GM19324 (cell line): ENCODE measurements at regions not wholly inside any gene's neighbourhood (a gene's known extent, or its start where the extent isn't known, plus 50 kb on each side); places are given as distances from the start of the nearest gene placed in this dataset.
"Not testable (repeated sequence)": the region's sequence is repeated elsewhere in the genome, so short reads cannot be mapped to it uniquely, and the experiment has no call there.

Experiments used
- ATAC-seq: cut with Tn5 transposase; IDR thresholded peaks from one replicate; pipeline ENCODE4 v1.9.1; 2021; ENCODE audit warnings: mild to moderate bottlenecking, moderate library complexity; ENCODE audit not compliant: unreplicated experiment, low FRiP score

DNA sequence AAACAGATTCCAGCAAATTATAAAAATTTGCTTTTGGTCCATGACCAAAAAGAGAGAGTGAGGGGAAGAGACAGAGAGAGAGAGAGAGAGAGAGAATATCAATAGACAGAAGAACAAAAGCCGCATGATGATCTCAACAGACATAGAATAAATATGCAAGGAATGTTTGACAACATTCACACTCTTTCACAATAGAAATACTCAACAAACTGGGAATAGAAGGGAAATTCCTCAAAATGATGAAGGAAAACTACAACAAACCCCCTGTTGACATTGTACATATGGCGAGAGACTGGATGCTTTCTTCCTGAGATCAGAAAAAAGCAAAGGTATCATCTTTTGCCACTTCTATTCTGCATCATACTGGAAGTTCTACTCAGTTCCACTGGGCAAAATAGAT, 309.7 kb downstream of the RAD51AP2 start:
- ATAC-seq: no peak

DNA sequence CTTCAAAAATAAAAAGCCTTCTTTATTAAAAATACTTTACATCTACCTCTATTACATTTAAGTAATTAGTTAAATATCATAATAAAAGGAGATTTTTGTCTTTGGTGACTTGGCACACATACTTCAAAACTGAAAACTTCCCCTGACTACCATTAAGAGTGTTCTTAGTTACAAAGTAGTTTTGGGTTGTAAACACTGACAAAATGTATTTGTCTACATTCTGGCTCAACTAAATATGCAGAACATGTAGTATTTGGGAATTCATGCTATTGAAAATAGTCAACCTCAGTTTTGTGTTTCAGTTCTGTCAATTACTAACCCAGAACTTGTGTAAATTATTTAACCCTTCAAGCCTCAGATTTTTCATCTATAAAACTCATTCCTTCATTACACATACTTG, 311.5 kb downstream of the RAD51AP2 start:
- ATAC-seq: no peak

DNA sequence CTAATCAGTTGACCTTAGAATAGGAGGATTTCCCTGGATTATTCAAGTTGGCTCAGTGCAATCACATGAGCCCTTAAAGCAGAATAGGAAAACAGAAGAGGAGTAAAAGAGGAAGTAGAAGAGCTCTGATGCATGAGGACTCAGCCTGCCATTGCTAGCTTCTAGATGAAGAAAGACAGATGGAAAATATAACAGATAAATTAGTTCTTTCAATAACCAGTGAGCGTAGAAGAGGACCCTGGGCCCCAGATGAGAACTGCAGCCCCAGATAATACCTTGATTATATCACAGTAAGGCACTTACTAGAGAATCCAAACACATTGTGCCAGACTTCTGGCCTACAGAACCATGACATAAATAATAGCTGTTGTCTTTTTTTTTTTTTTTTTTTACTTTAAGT, 314.0 kb downstream of the RAD51AP2 start:
- not testable (repeated sequence) for ATAC-seq

DNA sequence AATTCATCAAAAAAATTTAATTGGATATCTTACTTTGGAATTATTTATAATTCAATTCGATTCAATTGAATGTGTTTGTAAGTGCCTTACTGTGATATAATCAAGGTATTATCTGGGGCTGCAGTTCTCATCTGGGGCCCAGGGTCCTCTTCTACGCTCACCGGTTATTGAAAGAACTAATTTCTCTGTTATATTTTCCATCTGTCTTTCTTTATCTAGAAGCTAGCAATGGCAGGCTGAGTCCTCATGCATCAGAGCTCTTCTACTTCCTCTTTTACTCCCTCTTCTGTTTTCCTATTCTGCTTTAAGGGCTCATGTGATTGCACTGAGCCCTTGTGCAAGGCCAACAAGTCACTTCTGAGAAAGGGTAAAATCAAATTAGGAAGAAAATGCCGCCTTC, 315.6 kb downstream of the RAD51AP2 start:
- ATAC-seq: peak; percentile 93

DNA sequence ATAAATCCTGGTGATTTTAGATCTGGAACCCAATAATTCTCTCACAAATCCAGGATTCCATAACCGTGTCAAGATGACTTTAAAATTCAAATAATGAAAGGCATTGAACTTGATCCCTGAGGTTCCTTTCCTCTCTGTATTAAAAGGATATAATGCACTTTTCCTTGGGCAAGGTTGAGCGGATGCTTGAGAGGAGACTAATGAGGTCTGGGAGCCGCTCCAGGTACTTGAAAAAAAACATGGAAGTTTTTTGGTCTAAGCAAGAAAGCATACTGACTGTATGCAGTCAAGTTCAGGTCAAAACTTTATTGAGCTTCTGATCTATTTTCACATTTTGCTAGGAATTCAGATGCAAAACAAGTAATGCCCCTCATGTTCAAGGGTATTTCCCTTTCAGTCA, 318.5 kb downstream of the RAD51AP2 start:
- no peak for ATAC-seq

DNA sequence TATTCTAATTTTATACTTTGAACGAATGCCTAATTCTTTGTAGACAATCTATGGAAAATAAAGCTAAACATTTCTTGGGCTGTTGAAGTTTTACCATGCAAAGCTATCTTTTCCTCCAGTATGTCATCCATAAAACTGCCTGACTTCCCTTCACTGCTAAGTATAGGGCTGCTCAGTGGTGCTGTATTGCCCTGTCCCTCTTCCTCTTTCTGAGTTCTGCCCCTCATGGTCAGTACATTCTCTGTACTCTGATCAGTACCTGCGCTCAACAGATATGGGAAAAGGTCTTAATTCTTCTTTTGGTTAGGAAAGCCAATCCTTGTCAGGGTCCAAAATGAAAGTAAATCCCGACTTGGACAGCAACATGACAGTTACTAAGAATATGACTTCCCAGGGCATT, 321.9 kb downstream of the RAD51AP2 start:
- ATAC-seq: no peak

DNA sequence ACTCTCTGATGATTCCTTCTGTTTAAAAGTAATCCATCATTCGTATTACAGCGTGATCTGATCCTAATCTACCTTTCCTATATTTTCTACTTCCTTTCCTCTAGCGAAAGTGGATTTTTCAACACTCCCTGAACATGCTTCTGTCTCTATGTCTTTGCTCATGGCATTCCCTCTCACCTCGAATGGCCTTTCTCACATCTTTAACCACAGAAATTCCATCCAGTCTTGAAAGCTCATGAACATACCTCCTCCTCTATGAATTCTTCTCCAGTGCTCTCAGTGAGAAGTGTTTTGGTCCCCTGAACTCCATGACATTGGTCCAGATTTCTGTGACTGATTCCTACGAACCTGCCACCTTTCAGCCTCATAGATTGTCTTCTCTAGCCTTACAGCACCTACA, 323.2 kb downstream of the RAD51AP2 start:
- no peak for ATAC-seq

DNA sequence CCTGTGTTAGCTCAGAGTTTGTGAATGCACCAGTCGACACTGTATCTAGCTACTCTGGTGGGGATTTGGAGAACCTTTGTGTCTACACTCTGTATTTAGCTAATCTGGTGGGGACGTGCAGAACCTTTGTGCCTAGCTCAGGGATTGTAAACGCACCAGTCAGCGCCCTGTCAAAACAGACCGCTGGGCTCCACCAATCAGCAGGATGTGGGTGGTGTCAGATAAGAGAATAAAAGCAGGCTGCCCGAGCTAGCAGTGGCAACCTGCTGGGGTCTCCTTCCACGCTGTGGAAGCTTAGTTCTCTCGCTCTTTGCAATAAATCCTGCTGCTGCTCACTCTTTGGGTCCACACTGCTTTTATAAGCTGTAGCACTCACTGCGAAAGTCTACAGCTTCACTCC, 324.2 kb downstream of the RAD51AP2 start:
- no peak for ATAC-seq

DNA sequence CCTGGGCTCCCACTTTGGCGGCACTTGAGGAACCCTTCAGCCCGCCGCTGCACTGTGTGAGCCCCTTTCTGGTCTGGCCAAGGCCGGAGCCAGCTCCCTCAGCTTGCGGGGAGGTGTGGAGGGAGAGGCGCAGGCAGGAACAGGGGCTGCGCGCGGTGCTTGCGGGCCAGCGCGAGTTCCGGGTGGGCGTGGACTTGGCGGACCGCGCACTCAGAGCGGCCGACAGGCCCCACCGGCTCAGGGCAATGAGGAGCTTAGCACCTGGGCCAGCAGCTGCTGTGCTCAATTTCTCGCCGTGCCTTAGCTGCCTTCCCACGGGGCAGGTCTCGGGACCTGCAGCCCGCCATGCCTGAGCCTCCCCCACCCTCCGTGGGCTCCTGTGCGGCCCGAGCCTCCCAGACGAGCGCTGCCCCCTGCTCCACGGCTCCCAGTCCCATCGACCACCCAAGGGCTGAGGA, 324.8 kb downstream of the RAD51AP2 start:
- ATAC-seq: not testable (repeated sequence)

DNA sequence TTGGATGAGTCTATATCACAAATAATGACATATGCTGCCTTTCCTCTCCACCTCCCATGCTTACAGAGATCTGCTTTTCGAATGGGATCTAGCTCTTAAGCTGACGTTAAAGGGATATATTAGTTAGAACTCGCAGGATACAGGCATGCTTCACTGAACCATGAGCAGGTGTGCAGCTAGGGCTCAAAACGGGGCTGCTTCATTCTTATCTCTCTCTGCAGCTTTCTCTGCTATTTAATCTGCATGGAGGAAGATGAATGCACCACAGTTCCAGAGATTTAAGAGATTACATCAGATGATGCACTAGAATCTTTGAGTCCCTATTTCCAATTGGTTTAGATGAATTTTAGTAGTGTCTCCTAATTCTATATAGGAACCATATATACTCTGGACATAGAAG, 327.0 kb downstream of the RAD51AP2 start:
- ATAC-seq: no peak

DNA sequence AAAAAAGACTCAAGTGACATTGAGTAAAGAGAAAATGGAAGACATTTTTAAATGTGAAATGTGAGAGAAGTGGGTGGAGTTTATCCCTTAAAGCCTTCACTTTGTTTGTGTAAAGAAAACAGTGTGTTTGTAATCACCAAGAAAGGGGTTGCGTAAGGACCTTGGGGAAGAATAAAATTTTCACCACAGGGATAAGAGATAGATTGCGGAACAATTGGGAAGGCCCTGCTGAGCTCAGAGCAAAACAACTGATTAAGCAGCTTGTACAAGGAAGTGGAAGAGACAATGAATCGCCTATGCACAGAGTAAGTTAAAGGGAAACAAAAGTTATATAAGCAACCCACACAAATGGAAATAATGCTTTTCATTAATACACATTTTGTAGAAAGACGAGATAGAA, 327.7 kb downstream of the RAD51AP2 start:
- no peak for ATAC-seq

DNA sequence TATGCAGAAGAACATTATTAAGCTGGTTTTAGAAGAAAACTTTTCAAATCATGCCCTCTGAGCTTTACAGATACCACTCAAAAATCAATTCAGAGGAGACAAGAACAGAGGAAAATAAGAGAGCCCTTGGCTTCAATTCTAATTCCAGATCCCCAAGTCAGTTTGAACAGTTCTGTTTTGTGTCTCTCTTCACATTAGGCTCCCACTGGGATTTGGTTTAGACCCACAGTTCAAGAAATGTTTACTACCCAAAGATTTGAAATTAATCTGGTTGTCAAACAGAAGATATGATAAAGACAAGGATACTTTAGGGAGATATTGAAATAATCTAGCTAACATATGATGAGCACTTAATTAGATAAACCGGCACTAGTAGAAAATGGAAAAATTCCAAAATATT, 329.5 kb downstream of the RAD51AP2 start:
- ATAC-seq: no peak

DNA sequence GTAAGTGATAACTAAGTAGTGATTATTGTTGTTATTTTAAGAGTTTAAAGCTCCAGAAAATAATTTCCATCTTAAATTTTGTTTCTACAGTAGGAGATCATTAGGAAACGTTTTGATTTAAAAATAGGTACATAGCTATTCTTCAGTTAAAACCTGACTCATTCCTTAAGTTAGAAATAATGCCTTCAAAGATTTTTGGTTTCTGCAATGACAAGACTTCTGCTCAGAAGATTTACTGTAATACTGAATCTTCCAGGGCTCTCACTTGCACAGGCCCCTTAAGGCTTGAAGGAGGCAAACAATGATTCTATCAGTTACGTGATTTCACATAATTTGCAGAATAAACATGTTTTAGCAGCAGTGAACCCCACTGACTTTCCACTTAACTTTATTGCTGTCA, 333.7 kb downstream of the RAD51AP2 start:
- ATAC-seq: no peak

DNA sequence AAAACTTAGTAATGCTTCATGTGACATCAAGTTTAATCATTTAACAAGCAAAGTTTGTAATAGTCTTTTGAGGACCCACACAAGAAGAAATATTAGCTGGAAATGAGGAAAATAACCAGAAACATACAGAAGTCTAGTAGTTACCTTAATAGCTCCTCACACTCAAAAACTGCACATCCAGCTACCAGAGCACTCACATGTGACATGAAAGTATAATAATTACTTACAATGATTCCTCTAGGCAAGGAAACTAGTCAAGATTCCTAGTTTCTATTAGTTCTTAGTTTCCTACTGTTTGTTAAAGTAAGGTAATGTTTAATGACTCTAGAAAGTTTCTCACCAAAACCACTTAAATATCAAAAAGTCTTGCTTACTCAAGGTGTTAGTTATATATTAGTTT, 335.8 kb downstream of the RAD51AP2 start:
- no peak for ATAC-seq

DNA sequence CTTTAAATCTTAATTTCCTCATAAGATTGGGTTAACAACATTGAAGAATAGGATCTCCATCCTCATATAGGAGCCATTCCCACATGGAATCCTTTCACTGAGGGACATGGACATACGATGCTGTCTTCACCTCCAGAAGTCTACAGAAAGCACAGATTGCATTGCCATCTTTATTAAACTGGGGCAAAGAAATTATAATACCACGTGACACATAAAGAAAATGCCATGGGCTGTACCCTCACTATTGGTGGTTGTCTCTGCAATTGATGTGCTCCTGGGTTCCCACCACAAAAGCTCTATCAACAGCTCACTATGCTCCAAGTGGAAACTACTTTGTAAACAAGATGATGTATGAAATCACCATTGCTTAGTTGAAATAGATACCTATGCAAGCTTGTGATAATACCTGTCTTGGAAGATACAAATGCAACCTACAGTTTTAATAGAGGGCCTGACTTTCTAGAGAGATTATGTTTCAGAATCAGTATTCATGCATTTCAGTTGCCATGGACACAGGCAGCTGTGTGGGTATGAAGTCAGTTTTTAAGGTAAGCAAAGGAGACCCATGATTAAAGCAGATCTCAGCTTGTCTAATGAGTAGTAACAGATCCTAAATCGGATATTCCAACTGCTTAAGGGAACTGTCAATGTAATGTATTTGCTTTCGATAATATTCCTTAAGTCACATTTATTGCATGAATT, 337.0 kb downstream of the RAD51AP2 start:
- no peak for ATAC-seq

DNA sequence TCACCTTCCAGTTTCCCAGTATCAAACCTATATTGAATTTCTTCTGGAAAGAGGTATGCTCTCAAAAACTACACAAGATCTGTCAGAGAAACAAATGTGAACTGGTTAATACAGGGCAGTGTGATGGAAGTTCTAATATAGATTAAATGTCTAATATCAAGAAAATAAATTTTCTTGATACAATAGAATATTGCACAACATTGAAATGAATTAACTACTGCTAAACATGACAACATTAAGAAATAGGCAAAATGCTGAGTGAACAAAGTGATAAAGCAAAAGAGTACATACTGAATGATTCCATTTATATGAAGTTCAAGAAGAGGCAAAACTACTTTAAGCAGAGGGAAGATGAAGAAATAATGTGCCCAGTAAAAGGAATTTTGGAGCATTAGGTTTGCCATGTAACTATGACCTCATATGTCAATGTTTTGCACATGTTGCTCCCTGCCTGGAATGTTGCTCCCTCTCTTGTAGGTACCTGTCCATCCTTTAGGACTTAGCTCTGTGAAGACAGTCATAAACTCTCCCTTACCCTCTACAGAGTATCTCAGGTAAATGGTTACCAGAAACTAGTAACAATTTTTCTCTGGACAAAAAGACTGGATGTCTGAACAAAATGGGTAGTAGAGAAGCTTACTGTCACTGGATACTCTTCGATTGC, 339.0 kb downstream of the RAD51AP2 start:
- ATAC-seq: no peak

DNA sequence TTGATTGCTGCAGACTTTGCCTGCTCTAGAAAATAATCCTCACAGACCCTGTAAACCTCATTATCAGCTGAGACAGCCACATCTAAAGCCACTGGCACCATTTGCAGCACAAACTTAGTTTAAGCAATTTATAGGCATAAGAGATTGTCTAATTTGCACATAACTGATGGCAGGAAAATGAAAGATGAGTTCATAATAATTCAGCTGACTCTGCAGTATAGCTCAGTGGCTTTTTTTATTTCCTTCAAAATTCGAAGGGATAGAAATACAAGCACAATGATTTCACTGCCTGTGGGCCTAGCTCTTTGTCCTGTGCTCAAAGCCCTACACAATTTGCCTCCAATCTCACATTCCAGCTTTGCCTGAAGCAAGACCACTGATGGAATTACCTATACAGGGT, 341.2 kb downstream of the RAD51AP2 start:
- no peak for ATAC-seq

DNA sequence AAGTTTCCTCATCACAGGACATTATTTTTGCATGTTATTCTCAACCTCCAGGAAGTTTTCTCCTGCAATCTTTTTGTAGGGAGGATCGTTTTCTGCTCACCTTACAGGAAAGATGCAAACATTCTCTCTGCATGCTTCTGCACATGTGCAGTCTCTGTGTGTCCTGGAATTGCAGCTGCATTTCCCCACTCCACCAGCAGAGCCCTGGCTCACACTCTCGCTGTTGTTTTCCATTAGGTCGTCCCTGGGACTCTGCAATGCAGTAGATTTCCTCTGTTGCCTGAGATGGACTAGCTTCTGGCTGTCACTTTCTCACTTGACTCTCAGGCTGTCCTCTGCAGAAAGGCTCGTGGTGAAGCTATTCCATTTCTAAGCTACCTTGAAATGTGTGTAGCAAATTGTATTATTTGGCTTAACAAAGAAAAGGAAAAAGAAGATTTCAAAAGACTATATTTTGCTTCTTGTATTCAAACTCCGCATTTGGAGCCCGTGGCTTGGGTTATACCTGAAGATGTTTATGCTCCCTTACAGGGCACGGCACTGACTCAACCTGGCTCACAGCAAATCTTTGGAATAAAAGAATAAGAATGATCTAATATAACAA, 346.7 kb downstream of the RAD51AP2 start:
- ATAC-seq: peak; percentile 63

DNA sequence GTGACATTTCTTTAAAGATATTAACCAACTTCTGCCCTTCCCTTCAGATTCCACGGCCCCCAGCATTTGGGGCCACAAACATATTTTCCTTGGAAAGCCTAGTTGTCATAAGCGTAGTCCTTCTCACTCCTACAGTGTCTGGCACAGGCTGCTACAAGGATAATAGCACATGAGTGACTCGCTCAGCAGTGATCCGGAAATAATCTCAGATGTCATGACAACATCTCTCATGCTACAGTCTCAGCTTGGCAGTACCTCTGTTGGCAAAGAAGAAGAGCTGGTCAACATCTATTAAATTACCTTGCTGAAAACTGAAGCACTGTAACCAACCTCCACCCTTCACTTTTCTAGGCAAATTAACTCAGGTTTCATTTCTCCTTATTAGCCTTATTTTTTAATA, 351.7 kb downstream of the RAD51AP2 start:
- peak; percentile 38 for ATAC-seq

DNA sequence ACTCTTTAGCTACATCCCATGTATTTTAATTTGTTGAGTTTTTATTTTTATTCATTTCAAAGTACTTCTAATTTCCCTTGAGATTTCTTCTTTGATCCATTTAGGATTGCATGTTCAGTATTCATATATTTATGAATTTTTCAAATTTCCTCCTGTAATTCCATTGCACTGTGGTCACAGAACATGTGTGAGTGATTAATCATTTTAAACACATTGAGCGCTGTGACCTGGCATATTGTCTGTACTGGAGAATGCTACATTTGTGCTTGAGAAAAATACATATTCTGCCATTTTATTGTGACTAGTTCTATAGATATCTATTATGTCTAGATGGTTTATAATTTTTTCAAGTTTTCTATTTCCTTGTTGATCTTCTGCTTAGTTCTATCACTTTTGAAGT, 353.7 kb downstream of the RAD51AP2 start:
- no peak for ATAC-seq

DNA sequence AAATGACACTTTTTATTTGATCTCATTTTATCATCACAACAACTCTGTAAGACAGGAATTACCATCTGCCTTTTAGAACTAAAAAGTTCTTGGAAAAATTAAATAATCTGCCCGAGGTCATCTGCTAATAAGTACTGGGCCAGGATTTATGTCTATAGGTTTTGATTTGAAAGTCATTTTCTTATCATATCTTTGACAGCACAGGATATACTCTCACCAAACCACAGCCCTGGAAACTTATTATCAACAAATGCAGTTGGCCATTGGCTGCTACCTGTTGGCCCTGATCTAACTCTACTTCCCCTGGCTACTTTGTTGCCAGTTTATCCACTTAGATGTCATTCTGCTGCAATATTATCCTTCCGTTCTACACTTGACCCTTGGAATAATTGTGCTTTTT, 354.6 kb downstream of the RAD51AP2 start:
- no peak for ATAC-seq

DNA sequence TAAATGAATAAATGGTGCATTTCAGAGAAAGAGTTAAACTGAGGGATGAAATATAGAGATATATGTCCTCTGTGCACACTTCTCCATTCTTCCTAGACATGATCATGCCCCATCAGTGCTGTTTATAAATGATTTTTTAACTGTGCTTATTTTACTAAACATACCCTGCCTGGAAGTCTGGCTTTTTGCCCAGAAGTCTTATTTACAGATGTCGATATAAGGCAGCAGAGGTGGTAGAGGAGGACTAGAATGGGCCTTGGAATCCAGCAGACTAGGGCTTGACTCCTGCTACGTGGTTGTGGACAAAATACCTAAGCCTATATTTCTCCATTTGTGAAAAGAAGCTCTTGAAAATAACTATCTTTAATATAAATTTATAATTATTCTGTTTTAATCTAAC, 355.5 kb downstream of the RAD51AP2 start:
- ATAC-seq: no peak
